GM23338 (cell line): ENCODE measurements at regions not wholly inside any gene's neighbourhood (a gene's known extent, or its start where the extent isn't known, plus 50 kb on each side); places are given as distances from the start of the nearest gene placed in this dataset.

Experiments
- ATAC-seq: fragments of 200-7000 bp; cut with Tn5 transposase; 3 replicates; pipeline ENCODE4 v1.9.1; 2020
- DNase-seq: peaks from one replicate; pipeline ENCODE4 v3.0.0-alpha.2; 2015; ENCODE audit warnings: low spot score
- H2AFZ ChIP-seq: fragments of 200-600 bp; sonication (generic); 2 replicates; pipeline ENCODE4 v1.8.0; 2016; ENCODE audit warnings: antibody characterized with exemption, mild to moderate bottlenecking, moderate library complexity
- H3F3A ChIP-seq: fragments of 200-600 bp; sonication (generic); replicated peaks from 2 replicates; pipeline ENCODE4 v1.8.0; 2017; ENCODE audit warnings: antibody characterized with exemption, mixed run types, low read depth
- H3K27ac ChIP-seq: fragments of 200-600 bp; sonication (generic); 2 replicates; pipeline ENCODE4 v1.6.1; 2016; ENCODE audit warnings: low read depth
- H3K27me3 ChIP-seq: fragments of 200-600 bp; sonication (generic); 2 replicates; pipeline ENCODE4 v1.8.0; 2016; ENCODE audit warnings: mild to moderate bottlenecking, mixed run types, moderate library complexity; ENCODE audit not compliant: insufficient read depth
- H3K36me3 ChIP-seq: fragments of 200-600 bp; sonication (generic); 2 replicates; pipeline ENCODE4 v1.8.0; 2016; ENCODE audit warnings: mild to moderate bottlenecking; ENCODE audit not compliant: insufficient read depth
- H3K4me1 ChIP-seq: fragments of 200-600 bp; sonication (generic); 2 replicates; pipeline ENCODE4 v1.8.0; 2016; ENCODE audit warnings: mild to moderate bottlenecking, moderate library complexity; ENCODE audit not compliant: insufficient read depth
- H3K4me2 ChIP-seq: fragments of 200-600 bp; sonication (generic); 2 replicates; pipeline ENCODE4 v1.7.1; 2017; ENCODE audit warnings: mixed run types
- H3K4me3 ChIP-seq: fragments of 200-600 bp; sonication (generic); 2 replicates; pipeline ENCODE4 v1.6.1; 2016; ENCODE audit warnings: mixed run types
- H3K79me2 ChIP-seq: fragments of 200-600 bp; sonication (generic); replicated peaks from 2 replicates; pipeline ENCODE4 v1.8.0; 2017; ENCODE audit warnings: mild to moderate bottlenecking; ENCODE audit not compliant: insufficient read depth
- H3K9me2 ChIP-seq: fragments of 200-600 bp; sonication (generic); 2 replicates; pipeline ENCODE4 v1.8.0; 2017; ENCODE audit not compliant: insufficient read depth
- H4K20me1 ChIP-seq: fragments of 200-600 bp; sonication (generic); replicated peaks from 2 replicates; pipeline ENCODE4 v1.8.0; 2017; ENCODE audit warnings: mild to moderate bottlenecking; ENCODE audit not compliant: insufficient read depth
- H3K27ac Mint-ChIP-seq: 2 replicates; pipeline ENCODE4 v1.8.0; 2020; ENCODE audit warnings: inconsistent platforms, mild to moderate bottlenecking, moderate library complexity, mixed read lengths
- H3K27me3 Mint-ChIP-seq: 3 replicates; pipeline ENCODE4 v1.8.0; 2022; ENCODE audit warnings: low read depth, mild to moderate bottlenecking, moderate library complexity, mixed read lengths, inconsistent platforms; ENCODE audit not compliant: insufficient read depth, poor library complexity
- H3K36me3 Mint-ChIP-seq: 3 replicates; pipeline ENCODE4 v1.8.0; 2021; ENCODE audit warnings: low read depth, mild to moderate bottlenecking, inconsistent platforms, moderate library complexity, mixed read lengths
- H3K4me1 Mint-ChIP-seq: 3 replicates; pipeline ENCODE4 v1.8.0; 2020; ENCODE audit warnings: mild to moderate bottlenecking, inconsistent platforms, mixed read lengths
- H3K4me3 Mint-ChIP-seq: 3 replicates; pipeline ENCODE4 v1.8.0; 2021; ENCODE audit warnings: moderate library complexity, mild to moderate bottlenecking, inconsistent platforms, mixed read lengths
- H3K9me3 Mint-ChIP-seq: 3 replicates; pipeline ENCODE4 v1.8.0; 2020; ENCODE audit warnings: moderate library complexity, mild to moderate bottlenecking, inconsistent platforms, mixed read lengths
- ETS1 ChIP-seq: IDR thresholded peaks from 2 replicates; pipeline ENCODE4 v1.6.1; 2016; ENCODE audit warnings: antibody characterized with exemption
- EZH2 ChIP-seq: fragments of 200-600 bp; sonication (generic); IDR thresholded peaks from one replicate; pipeline ENCODE4 v1.8.0; 2017; ENCODE audit warnings: antibody characterized with exemption, mild to moderate bottlenecking, low read depth; ENCODE audit not compliant: unreplicated experiment
- NANOG ChIP-seq: IDR thresholded peaks from 2 replicates; pipeline ENCODE4 v1.6.1; 2016; ENCODE audit warnings: antibody characterized with exemption, borderline replicate concordance
- POLR2AphosphoS5 ChIP-seq: IDR thresholded peaks from 2 replicates; pipeline ENCODE4 v1.6.1; 2016; ENCODE audit warnings: antibody characterized with exemption, low read depth
- ZNF114 ChIP-seq: fragments of 250-450 bp; sonication (Bioruptor Pico); IDR thresholded peaks from 2 replicates; pipeline ENCODE4 v1.5.0; 2020; ENCODE audit warnings: mild to moderate bottlenecking, moderate library complexity
- ZNF331 ChIP-seq: fragments of 250-450 bp; sonication (Bioruptor Pico); IDR thresholded peaks from 2 replicates; pipeline ENCODE4 v1.5.0; 2020; ENCODE audit warnings: low read depth, mild to moderate bottlenecking, moderate library complexity
- ZNF462 ChIP-seq: fragments of 250-450 bp; sonication (Bioruptor Pico); IDR thresholded peaks from 2 replicates; pipeline ENCODE4 v1.5.0; 2020; ENCODE audit warnings: mild to moderate bottlenecking, moderate library complexity

GRCh38 chr1:10935724-10936123 is 76.7 kb upstream of the TARDBP start (continued):
- no peak for TF ChIP-seq ZNF462
- TF ChIP-seq NANOG, result no peak
- TF ChIP-seq ZNF114 (CRISPR knock-in tag), result no peak
- no peak for TF ChIP-seq ZNF331 (CRISPR knock-in tag)

GRCh38 chr1:10936998-10937901 is 75.2 kb upstream of the TARDBP start:
- H3K27ac ChIP-seq, result no peak overlapping the region
- peak; percentile 20 for ATAC-seq
- no peak overlapping the region; the same call in 2 of the 3 replicates for H3K4me3 Mint-ChIP-seq
- H3K36me3 Mint-ChIP-seq, result no peaks in the 10 kb centered on the region
- H3K4me3 ChIP-seq, result no peak overlapping the region
- H3K9me2 ChIP-seq, result no peaks in the 10 kb centered on the region
- no peaks in the 10 kb centered on the region for H3K27me3 ChIP-seq
- no peaks in the 10 kb centered on the region for H3K9me3 Mint-ChIP-seq
- H3K36me3 ChIP-seq, result no peaks in the 10 kb centered on the region
- H2AFZ ChIP-seq, result 0 out of 2 replicates have a peak overlapping the region, but pooled peaks have one; percentile 38
- no peaks in the 10 kb centered on the region for H4K20me1 ChIP-seq
- DNase-seq, result peak; percentile 35
- peaks cover 29% of the 10 kb centered on the region for H3K4me1 Mint-ChIP-seq
- H3K79me2 ChIP-seq, result no peaks in the 10 kb centered on the region
- H3F3A ChIP-seq, result no peaks in the 10 kb centered on the region
- no peak overlapping the region for H3K27ac Mint-ChIP-seq
- peaks cover 7% of the 10 kb centered on the region for H3K4me1 ChIP-seq
- H3K4me2 ChIP-seq, result no peak overlapping the region
- H3K27me3 Mint-ChIP-seq, result peaks cover 8% of the 10 kb centered on the region
- TF ChIP-seq NANOG (no peak), ZNF462 (no peak), EZH2 (no peak), ETS1 (no peak), POLR2AphosphoS5 (no peak)
